ENCODE measurements at regions not wholly inside any gene's neighbourhood (a gene's known extent, or its start where the extent isn't known, plus 50 kb on each side); places are given as distances from the start of the nearest gene placed in this dataset.

GRCh38 chrX:125604448-125604847 lies 284.8 kb downstream of the TEX13C start:
- Histone ChIP-seq H3K4me3 (ENCODE audit: low read depth, low read length) (no peak overlapping the region), H3K36me3 (ENCODE audit: control insufficient read depth in 2 of 2, insufficient read depth in 1 of 2, low read length in 2 of 2) (no peaks in the 10 kb centered on the region), H3K4me1 (ENCODE audit: control insufficient read depth, insufficient read depth, low read length) (no peaks in the 10 kb centered on the region), H3K9me3 (ENCODE audit: control insufficient read depth, insufficient read depth, low read depth, low read length) (no peaks in the 10 kb centered on the region), H3K27ac (ENCODE audit: extremely low read depth, low read depth, low read length) (no peak overlapping the region)
- no peak for TF ChIP-seq ZNF692 (tag by site-specific recombination; IDR thresholded peaks at IDR 0.05)
- TF ChIP-seq ZNF341 (tag by site-specific recombination; IDR thresholded peaks at IDR 0.05; ENCODE audit: low read depth), result no peak
- TF ChIP-seq ZNF76 (tag by site-specific recombination; IDR thresholded peaks at IDR 0.05; ENCODE audit: borderline replicate concordance, low read depth), result no peak
- TF ChIP-seq ZNF24 (tag by site-specific recombination; IDR thresholded peaks at IDR 0.05), result no peak
- no peak for TF ChIP-seq AEBP2 (tag by site-specific recombination; IDR thresholded peaks at IDR 0.05; ENCODE audit: borderline replicate concordance)
- no peak for TF ChIP-seq ZNF48 (tag by site-specific recombination; IDR thresholded peaks at IDR 0.05)
- no peak for TF ChIP-seq ZNF521 (tag by site-specific recombination; IDR thresholded peaks at IDR 0.05)
- no peak for TF ChIP-seq ZNF654 (tag by site-specific recombination; IDR thresholded peaks at IDR 0.05; ENCODE audit: low read depth)
- TF ChIP-seq RBAK (tag by site-specific recombination; IDR thresholded peaks at IDR 0.05), result no peak
- no peak for TF ChIP-seq ZSCAN16 (tag by site-specific recombination; IDR thresholded peaks at IDR 0.05)
- TF ChIP-seq ZNF558 (tag by site-specific recombination; IDR thresholded peaks at IDR 0.05), result no peak
- TF ChIP-seq BCL6B (tag by site-specific recombination; IDR thresholded peaks at IDR 0.05), result no peak
- no peak for TF ChIP-seq ZNF544 (tag by site-specific recombination; IDR thresholded peaks at IDR 0.05)
- no peak for TF ChIP-seq ZNF449 (tag by site-specific recombination; IDR thresholded peaks at IDR 0.05)
- ChIA-PET POLR2A (no interaction called here), CTCF (no interaction called here)

- H3K4me1 ChIP-seq (ENCODE audit: control insufficient read depth, insufficient read depth, low read length), result no peaks in the 10 kb centered on the region
- no peaks in the 10 kb centered on the region for H3K9me3 ChIP-seq (ENCODE audit: control insufficient read depth, insufficient read depth, low read depth, low read length)
- ChIA-PET POLR2A (no interaction called here), CTCF (no interaction called here)
- no peak overlapping the region for H3K27ac ChIP-seq (ENCODE audit: extremely low read depth, low read depth, low read length)
- H3K36me3 ChIP-seq (ENCODE audit: control insufficient read depth in 2 of 2, insufficient read depth in 1 of 2, low read length in 2 of 2), result no peaks in the 10 kb centered on the region
- no peak overlapping the region for H3K4me3 ChIP-seq (ENCODE audit: low read depth, low read length)
- no peak for TF ChIP-seq KLF9 (tag by site-specific recombination; IDR thresholded peaks at IDR 0.05; ENCODE audit: low read depth)
- TF ChIP-seq ZNF311 (tag by site-specific recombination; IDR thresholded peaks at IDR 0.05; ENCODE audit: borderline replicate concordance), result no peak
- TF ChIP-seq ZNF239 (tag by site-specific recombination; IDR thresholded peaks at IDR 0.05), result no peak
- TF ChIP-seq ZNF768 (tag by site-specific recombination; IDR thresholded peaks at IDR 0.05), result no peak
- no peak for TF ChIP-seq ZNF366 (tag by site-specific recombination; conservative IDR thresholded peaks at IDR 0.05)
- TF ChIP-seq ZNF341 (tag by site-specific recombination; IDR thresholded peaks at IDR 0.05; ENCODE audit: low read depth), result no peak
- no peak for TF ChIP-seq ZNF639 (tag by site-specific recombination; IDR thresholded peaks at IDR 0.05)
- TF ChIP-seq ZNF701 (tag by site-specific recombination; IDR thresholded peaks at IDR 0.05), result no peak
- no peak for TF ChIP-seq ZBTB8A (tag by site-specific recombination; IDR thresholded peaks at IDR 0.05)
- no peak for TF ChIP-seq ZSCAN18 (tag by site-specific recombination; IDR thresholded peaks at IDR 0.05)
- no peak for TF ChIP-seq TCF7L2 (IDR thresholded peaks at IDR 0.05; ENCODE audit: borderline replicate concordance, low read depth, low read length)
- TF ChIP-seq ZNF121 (tag by site-specific recombination; IDR thresholded peaks at IDR 0.05), result no peak
- no peak for TF ChIP-seq ZNF146 (tag by site-specific recombination; IDR thresholded peaks at IDR 0.05)
- no peak for TF ChIP-seq FEZF1 (tag by site-specific recombination; IDR thresholded peaks at IDR 0.05)
- no peak for TF ChIP-seq ZNF792 (tag by site-specific recombination; IDR thresholded peaks at IDR 0.05)
- no peak for TF ChIP-seq ZBTB1 (tag by site-specific recombination; IDR thresholded peaks at IDR 0.05)
- no peak for TF ChIP-seq ZNF223 (tag by site-specific recombination; IDR thresholded peaks at IDR 0.05)
These were observed 285.5 kb downstream of the TEX13C start for GRCh38 chrX:125605145-125605544.
